ENCODE measurements at regions not wholly inside any gene's neighbourhood (a gene's known extent, or its start where the extent isn't known, plus 50 kb on each side); places are given as distances from the start of the nearest gene placed in this dataset.

DNA sequence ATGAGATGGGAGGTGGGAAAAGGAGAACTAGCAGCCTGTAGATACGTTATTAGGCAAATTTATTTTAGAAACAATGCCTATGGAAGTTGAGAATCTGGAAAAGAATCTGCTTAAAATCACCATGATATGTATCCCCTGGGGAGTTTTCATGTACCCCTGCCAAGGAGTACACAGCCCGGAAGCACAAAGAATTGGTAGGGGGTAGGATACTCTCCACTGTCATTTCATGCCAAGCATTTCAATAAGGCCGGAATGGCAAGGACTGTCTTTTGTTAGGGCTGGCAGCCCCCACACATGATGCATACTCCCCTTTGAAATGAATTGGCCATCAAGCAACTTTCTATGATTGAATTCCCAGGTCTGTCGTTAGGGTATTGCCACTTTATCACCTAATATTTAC, 111.5 kb upstream of the APP start:
- Histone ChIP-seq H3K36me3 (ENCODE audit: insufficient read depth, low read length) (no peaks in the 10 kb centered on the region), H2AFZ (ENCODE audit: low read depth, low read length) (no peak overlapping the region), H3K4me2 (ENCODE audit: insufficient read depth, low read length) (no peak overlapping the region), H4K20me1 (ENCODE audit: insufficient read depth, low read length) (no peaks in the 10 kb centered on the region), H3K27ac (ENCODE audit: low read length) (no peak overlapping the region), H3K9me3 (ENCODE audit: insufficient read depth, low read length, severe bottlenecking) (peaks cover 2% of the 10 kb centered on the region), H3K27me3 (ENCODE audit: insufficient read depth, low read length, poor library complexity) (no peaks in the 10 kb centered on the region), H3K4me3 (ENCODE audit: low read depth in 1 of 2, low read length in 2 of 2) (no peak overlapping the region), H3K9ac (ENCODE audit: low read depth, low read length) (no peak overlapping the region), H3K79me2 (ENCODE audit: insufficient read depth, low read length) (no peaks in the 10 kb centered on the region), H3K4me1 (ENCODE audit: insufficient read depth, low read length) (no peaks in the 10 kb centered on the region)
- TF ChIP-seq, protein P1, sequence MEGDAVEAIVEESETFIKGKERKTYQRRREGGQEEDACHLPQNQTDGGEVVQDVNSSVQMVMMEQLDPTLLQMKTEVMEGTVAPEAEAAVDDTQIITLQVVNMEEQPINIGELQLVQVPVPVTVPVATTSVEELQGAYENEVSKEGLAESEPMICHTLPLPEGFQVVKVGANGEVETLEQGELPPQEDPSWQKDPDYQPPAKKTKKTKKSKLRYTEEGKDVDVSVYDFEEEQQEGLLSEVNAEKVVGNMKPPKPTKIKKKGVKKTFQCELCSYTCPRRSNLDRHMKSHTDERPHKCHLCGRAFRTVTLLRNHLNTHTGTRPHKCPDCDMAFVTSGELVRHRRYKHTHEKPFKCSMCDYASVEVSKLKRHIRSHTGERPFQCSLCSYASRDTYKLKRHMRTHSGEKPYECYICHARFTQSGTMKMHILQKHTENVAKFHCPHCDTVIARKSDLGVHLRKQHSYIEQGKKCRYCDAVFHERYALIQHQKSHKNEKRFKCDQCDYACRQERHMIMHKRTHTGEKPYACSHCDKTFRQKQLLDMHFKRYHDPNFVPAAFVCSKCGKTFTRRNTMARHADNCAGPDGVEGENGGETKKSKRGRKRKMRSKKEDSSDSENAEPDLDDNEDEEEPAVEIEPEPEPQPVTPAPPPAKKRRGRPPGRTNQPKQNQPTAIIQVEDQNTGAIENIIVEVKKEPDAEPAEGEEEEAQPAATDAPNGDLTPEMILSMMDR (IDR thresholded peaks at IDR 0.05; ENCODE audit: borderline replicate concordance, extremely low read depth, low read length, poor library complexity, severe bottlenecking), result no peak
- TF ChIP-seq EZH2 (IDR thresholded peaks at IDR 0.05; ENCODE audit: borderline replicate concordance, low read depth, low read length, severe bottlenecking), result no peak
- no peak for ATAC-seq (ENCODE audit: insufficient read depth, low read depth)
- no peak for DNase-seq

DNA sequence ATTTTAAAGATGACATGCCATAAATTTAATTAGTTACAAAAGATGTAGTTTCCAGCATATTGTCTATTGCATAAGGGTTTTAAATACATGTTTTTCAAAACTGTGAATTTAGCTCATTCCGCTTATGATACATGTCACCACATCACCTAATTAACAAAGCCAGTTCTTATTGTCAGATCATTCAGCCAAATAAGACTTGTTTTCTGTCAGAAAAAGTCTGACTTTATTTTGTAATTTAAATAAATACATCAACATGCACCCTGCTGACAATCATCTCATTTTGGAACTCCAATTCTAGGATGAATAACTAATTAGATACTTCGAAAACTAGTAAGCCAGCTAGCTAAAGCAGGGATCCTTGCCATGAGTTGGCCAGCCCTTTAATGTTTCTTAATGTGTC, 110.9 kb upstream of the APP start:
- DNase-seq (no peak), ATAC-seq (ENCODE audit: insufficient read depth, low read depth) (no peak)
- Histone ChIP-seq H2AFZ (ENCODE audit: low read depth, low read length) (no peak overlapping the region), H3K9me3 (ENCODE audit: insufficient read depth, low read length, severe bottlenecking) (peaks cover 2% of the 10 kb centered on the region), H3K4me1 (ENCODE audit: insufficient read depth, low read length) (no peaks in the 10 kb centered on the region), H3K36me3 (ENCODE audit: insufficient read depth, low read length) (no peaks in the 10 kb centered on the region), H4K20me1 (ENCODE audit: insufficient read depth, low read length) (no peaks in the 10 kb centered on the region), H3K4me3 (ENCODE audit: low read depth in 1 of 2, low read length in 2 of 2) (no peak overlapping the region), H3K27ac (ENCODE audit: low read length) (no peak overlapping the region), H3K9ac (ENCODE audit: low read depth, low read length) (no peak overlapping the region), H3K79me2 (ENCODE audit: insufficient read depth, low read length) (no peaks in the 10 kb centered on the region), H3K27me3 (ENCODE audit: insufficient read depth, low read length, poor library complexity) (no peaks in the 10 kb centered on the region), H3K4me2 (ENCODE audit: insufficient read depth, low read length) (no peak overlapping the region)
- TF ChIP-seq EZH2 (IDR thresholded peaks at IDR 0.05; ENCODE audit: borderline replicate concordance, low read depth, low read length, severe bottlenecking), result no peak
- TF ChIP-seq, protein P1 (IDR thresholded peaks at IDR 0.05; ENCODE audit: borderline replicate concordance, extremely low read depth, low read length, poor library complexity, severe bottlenecking), result no peak

DNA sequence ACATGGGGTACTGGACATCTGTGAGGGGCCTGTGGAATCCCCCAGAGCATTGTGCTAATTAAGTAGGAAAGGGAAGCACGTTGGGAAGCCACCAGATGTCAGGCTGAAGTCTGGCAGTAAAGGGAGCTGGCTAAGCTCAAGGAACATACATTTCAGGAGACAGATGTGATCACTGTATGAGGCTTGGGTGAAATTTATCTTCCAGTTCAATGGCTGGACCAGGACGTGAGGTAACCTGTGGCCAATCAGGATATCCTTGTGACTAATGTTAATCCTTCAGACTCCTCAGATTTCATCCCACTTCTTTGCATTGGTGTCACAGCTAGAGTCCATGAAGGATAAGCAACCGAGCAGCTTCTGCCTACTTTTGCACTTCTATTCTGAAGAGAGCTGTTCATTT, 110.2 kb upstream of the APP start:
- Histone ChIP-seq H3K4me1 (ENCODE audit: insufficient read depth, low read length) (no peaks in the 10 kb centered on the region), H2AFZ (ENCODE audit: low read depth, low read length) (no peak overlapping the region), H3K79me2 (ENCODE audit: insufficient read depth, low read length) (no peaks in the 10 kb centered on the region), H3K36me3 (ENCODE audit: insufficient read depth, low read length) (no peaks in the 10 kb centered on the region), H3K27me3 (ENCODE audit: insufficient read depth, low read length, poor library complexity) (no peaks in the 10 kb centered on the region), H4K20me1 (ENCODE audit: insufficient read depth, low read length) (no peaks in the 10 kb centered on the region), H3K9ac (ENCODE audit: low read depth, low read length) (no peak overlapping the region), H3K4me2 (ENCODE audit: insufficient read depth, low read length) (no peak overlapping the region), H3K9me3 (ENCODE audit: insufficient read depth, low read length, severe bottlenecking) (peaks cover 2% of the 10 kb centered on the region), H3K4me3 (ENCODE audit: low read depth in 1 of 2, low read length in 2 of 2) (no peak overlapping the region), H3K27ac (ENCODE audit: low read length) (no peak overlapping the region)
- ATAC-seq (ENCODE audit: insufficient read depth, low read depth) (no peak), DNase-seq (no peak)
- TF ChIP-seq, protein P1 (IDR thresholded peaks at IDR 0.05; ENCODE audit: borderline replicate concordance, extremely low read depth, low read length, poor library complexity, severe bottlenecking), result no peak
- no peak for TF ChIP-seq EZH2 (IDR thresholded peaks at IDR 0.05; ENCODE audit: borderline replicate concordance, low read depth, low read length, severe bottlenecking)

DNA sequence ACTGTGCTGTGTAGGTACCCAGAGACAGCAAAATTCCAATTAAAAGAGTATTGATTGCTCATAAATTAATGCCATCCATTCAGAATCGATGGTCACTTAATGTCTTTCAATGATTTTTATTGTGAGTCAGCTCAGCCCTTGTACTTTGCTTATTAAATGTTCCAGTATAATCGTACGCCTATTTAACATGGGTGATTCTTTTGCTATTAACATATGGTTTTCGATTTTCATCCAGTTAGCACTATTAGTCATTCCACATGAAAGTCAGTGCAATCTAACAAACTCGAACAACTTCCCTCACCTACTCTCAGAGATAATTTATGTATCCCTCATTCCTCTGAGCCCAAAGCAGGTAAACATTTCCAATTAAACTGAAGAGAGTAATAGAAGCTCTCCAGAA, 109.6 kb upstream of the APP start:
- no peak for ATAC-seq (ENCODE audit: insufficient read depth, low read depth)
- H3K27me3 ChIP-seq (ENCODE audit: insufficient read depth, low read length, poor library complexity), result no peaks in the 10 kb centered on the region
- no peak overlapping the region for H3K27ac ChIP-seq (ENCODE audit: low read length)
- no peak overlapping the region for H2AFZ ChIP-seq (ENCODE audit: low read depth, low read length)
- H3K4me2 ChIP-seq (ENCODE audit: insufficient read depth, low read length), result no peak overlapping the region
- DNase-seq, result no peak
- no peaks in the 10 kb centered on the region for H3K4me1 ChIP-seq (ENCODE audit: insufficient read depth, low read length)
- H3K9me3 ChIP-seq (ENCODE audit: insufficient read depth, low read length, severe bottlenecking), result peaks cover 6% of the 10 kb centered on the region
- H3K79me2 ChIP-seq (ENCODE audit: insufficient read depth, low read length), result no peaks in the 10 kb centered on the region
- H3K4me3 ChIP-seq (ENCODE audit: low read depth in 1 of 2, low read length in 2 of 2), result no peak overlapping the region
- H4K20me1 ChIP-seq (ENCODE audit: insufficient read depth, low read length), result no peaks in the 10 kb centered on the region
- H3K36me3 ChIP-seq (ENCODE audit: insufficient read depth, low read length), result no peaks in the 10 kb centered on the region
- TF ChIP-seq, protein P1 (IDR thresholded peaks at IDR 0.05; ENCODE audit: borderline replicate concordance, extremely low read depth, low read length, poor library complexity, severe bottlenecking), result no peak
- no peak for TF ChIP-seq EZH2 (IDR thresholded peaks at IDR 0.05; ENCODE audit: borderline replicate concordance, low read depth, low read length, severe bottlenecking)
- H3K9ac ChIP-seq (ENCODE audit: low read depth, low read length), result no peak overlapping the region

All from DND-41 (cell line).